SKM-1 treated with dmso at 0.1 percent for 144 hours (cell line): ENCODE measurements at regions not wholly inside any gene's neighbourhood (a gene's known extent, or its start where the extent isn't known, plus 50 kb on each side); places are given as distances from the start of the nearest gene placed in this dataset.

Experiments
- DNase-seq: peaks from one replicate; lab custom pipeline; 2025; ENCODE audit not compliant: unreplicated experiment; lab: John Stamatoyannopoulos, UW

DNA sequence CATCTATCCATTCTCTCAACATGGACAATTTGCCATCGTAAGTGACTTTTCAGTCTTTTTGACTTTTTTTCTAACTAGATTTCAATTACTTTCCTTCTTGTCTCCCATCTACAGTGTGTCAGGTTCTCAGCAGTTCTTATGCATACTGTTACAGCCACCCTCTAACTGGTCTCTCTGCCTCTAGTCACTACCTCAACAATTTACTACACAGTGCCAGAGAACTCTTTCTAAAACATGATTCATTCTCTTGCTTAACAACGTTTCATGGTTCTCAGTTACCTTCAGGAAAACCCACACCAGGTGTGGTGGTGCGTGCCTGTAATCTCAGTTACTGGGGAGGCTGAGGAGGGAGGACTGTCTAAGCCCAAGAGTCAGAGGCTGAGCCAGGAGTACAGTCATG is 95.4 kb downstream of the DIPK2A start:
- no peak for DNase-seq

- no peak for DNase-seq
Measured at GRCh38 chr3:144073698-144074097, 102.1 kb downstream of the DIPK2A start.

DNA sequence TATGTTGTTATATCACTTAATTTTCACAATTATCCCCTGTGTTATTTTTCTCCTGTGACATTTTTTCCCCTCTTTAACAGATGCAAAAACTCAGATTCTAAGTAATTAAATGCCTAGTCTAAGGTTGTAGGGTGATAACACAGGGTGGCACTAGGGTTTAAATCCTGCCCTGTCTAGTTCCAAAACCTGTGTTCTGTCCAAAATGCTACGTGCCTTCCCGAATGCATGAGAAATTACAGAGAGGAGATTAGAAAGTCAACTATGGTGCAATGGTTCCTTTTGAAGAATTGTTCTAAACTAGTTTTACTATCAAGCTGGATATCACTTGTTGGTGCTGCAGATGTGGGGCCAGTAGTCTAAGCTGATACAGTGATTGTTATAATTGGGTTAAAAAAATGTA is 108.0 kb downstream of the DIPK2A start:
- DNase-seq: no peak

- no peak for DNase-seq
Measured at GRCh38 chr3:144084929-144085328, 113.3 kb downstream of the DIPK2A start.

GRCh38 chr3:144085964-144086363 is 114.3 kb downstream of the DIPK2A start:
- DNase-seq: peak; percentile 67

- no peak for DNase-seq
Measured at GRCh38 chr3:144096016-144096415, 124.4 kb downstream of the DIPK2A start.

GRCh38 chr3:144097163-144097562 is 125.5 kb downstream of the DIPK2A start:
- DNase-seq: no peak

- no peak for DNase-seq
Measured at GRCh38 chr3:144098691-144099090, 127.1 kb downstream of the DIPK2A start.

DNA sequence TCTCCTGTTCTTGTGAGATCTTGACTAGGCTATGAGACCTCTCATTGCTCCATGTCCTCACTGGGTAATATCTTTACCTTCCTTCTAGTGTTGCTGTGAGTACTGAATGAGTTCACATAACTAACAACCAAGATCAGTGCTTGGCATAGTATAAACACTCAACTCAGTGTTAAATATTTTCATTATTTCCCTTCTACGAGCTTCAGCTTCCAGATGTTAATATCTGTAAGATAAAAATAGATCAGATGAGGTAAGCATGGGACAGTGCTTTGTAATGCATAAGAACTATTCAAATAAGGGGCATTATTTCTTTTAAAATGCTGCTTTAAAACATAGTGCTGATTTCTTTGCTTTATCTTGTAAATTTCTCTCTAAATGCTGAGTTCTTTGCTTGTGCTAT is 130.8 kb downstream of the DIPK2A start:
- DNase-seq: no peak

DNA sequence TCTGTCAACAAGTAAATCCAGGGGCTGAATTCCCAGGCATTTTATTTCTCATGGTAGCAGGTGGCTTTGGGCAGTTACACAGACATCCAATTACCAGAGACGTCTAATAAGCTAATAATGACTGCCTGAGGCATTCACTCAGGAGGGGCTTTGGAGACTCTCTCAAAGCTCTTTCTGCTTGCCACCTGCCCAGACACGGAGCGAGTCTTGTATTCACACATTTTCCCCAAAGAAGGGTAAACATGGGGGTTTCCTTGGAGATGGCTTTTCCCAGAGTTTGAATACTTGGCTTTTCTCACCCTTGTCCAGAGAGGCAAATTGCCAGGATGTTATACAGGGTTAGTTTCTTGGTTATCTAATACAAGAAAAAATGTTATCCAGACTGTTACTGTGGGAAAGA is 132.6 kb downstream of the DIPK2A start:
- DNase-seq: no peak

DNA sequence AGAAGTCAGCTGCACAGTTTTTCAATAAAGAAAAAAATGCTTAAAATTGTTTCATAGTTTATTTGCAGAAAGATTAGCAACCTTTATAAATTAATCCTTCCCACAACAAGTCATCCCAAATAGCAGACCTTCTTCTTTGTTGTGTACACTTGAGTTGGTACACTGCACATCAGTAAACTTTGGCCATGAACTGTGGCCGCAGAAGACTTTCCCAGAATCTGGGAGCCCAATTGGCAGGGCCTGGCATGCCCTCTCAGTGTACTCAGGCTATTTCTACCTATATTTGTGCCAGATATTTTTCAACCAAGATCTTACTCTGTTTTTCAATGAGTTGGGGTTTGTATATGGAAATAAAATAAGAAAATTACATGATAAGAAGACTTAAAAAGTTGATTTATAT is 133.1 kb downstream of the DIPK2A start:
- no peak for DNase-seq

DNA sequence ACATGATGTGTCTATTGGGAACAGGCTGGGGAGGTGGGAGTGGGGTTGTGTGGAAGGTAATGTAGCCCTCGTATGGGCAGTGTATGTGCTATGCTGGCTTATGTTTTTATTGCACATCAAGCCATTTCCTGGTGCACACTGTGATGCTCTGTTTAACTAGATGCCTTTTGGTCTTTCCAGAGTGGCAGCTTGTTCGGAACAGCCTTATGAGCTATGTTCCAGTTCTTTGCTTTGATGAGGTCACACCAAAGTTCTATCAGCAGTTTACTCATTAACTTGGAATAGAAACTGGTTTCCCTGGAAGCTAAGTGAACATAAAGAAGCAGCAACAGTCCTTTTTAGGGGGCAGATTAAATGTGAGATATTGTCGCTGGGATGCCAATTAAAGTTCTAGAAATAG is 133.9 kb downstream of the DIPK2A start:
- no peak for DNase-seq

- no peak for DNase-seq
Measured at GRCh38 chr3:144106970-144107369, 135.3 kb downstream of the DIPK2A start.

DNA sequence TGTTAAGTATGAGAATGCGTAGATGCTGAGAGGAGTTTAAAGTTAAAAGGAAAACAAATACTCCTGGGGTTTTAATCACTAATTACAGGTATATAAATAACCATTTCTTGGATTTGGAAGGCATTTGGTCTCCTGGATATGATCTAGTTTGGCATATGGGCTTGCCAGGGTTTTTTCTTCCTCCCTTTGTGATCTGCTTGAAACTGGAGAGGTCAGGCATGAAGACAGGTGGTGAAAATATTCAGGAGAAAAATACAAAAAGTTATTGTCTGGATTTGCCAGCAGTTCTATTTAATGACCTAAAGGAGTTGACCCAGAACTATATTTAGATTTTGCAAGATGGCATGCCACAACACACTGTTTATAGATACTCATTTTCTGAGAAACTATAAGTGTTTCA is 136.3 kb downstream of the DIPK2A start:
- no peak for DNase-seq

DNA sequence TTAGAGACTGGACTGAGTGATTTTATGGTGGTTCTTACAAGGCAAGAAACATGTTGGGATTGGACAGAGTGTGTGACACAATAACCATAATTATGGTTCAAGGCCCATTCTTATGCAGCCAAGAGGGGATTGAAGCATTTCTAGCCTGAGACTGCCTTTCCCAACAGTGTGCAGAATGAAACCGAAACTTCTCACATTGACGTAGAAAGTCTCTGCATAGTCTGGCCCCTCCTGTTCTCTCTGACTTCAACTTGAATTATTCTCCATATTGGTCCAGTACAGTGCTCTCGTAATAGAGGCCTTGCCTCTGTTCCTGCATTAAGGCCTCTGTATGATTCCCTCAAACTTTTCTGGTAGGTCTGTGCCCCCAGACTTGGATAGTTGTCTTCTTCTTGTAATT is 138.3 kb downstream of the DIPK2A start:
- DNase-seq: no peak

- DNase-seq: no peak
Measured at GRCh38 chr3:144112036-144112435, 140.4 kb downstream of the DIPK2A start.

DNA sequence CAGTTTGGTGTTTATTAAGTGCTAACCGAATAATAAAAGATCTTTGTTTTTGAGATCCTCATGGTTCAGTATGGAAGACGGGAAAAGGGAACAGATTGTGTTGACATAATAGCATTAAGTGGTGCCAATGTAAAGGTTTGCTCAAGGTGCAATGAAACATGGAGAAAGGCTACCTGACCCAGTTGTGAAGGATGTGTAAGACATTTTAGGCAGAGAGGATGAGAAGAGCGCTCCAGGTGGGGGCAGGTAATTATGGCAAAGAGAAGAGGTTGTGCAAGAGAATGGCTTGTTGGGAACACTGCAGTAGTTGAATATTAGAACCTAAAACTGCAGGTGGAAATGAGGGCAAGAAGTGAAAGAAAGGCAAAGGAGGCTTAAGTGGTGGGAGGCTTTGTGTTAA is 140.8 kb downstream of the DIPK2A start:
- no peak for DNase-seq

- DNase-seq: no peak
Measured at GRCh38 chr3:144114767-144115166, 143.1 kb downstream of the DIPK2A start.

DNA sequence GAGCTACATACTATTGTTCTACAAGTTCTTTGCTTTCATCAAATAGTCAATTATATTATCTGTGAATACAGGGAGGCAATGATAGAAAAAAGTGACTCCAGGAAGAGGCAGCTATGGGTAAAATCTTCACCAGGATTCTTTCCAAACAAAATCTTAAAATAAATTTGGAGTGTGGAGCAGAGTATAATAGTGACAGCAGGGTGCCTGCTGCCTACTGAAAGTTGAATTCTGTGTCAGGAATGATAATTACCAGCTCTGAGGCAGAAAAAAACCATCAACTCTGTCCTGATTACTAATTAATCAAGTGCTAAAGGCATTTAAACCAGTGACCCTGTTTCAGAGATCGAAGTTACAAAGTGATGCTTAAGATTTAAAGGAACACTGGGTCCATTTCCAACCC is 148.0 kb downstream of the DIPK2A start:
- no peak for DNase-seq

GRCh38 chr3:144121661-144122060 is 150.0 kb downstream of the DIPK2A start:
- no peak for DNase-seq

- DNase-seq: no peak
Measured at GRCh38 chr3:144127014-144127413, 155.4 kb downstream of the DIPK2A start.

GRCh38 chr3:144127700-144128099 is 156.1 kb downstream of the DIPK2A start:
- no peak for DNase-seq

DNA sequence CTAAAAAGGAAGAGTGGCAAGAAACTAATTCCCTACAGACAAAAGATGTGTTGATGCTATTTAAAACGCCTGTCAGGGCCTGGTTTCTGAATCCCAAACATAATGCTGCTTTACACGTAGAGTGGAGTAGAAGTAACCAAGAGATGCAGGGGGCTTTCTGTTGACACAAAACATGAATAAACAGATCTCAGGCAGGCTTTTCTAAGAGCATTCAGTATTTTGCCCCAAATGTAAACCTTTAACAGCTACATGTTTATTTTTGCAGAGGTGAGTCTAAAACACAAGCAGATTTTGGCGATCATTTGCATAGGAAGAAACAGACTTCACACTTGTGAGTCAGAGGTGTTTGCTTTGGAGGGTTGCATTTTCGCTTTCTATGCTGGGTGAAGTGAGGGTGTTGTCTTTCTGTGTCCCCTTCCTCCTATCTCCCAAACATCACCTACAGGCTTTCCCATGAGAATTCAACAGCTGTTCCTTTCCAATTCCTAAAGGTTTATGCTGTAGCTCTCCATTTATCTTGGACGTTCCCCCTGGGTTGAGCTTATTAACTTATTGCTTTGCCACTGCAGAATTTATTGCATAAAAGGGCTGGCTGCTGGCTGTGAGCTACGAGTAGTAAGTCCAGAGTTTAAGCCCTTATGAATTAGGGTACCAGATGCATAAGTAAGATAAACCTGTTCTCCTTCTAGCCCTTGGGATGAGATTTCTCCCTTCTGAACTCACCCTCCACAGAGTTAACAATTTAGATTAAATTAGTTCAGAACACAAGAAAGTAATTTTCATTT is 156.7 kb downstream of the DIPK2A start:
- DNase-seq: no peak
